ENCODE measurements at regions not wholly inside any gene's neighbourhood (a gene's known extent, or its start where the extent isn't known, plus 50 kb on each side); places are given as distances from the start of the nearest gene placed in this dataset.
"Not testable (repeated sequence)": the region's sequence is repeated elsewhere in the genome, so short reads cannot be mapped to it uniquely, and the experiment has no call there.

DNA sequence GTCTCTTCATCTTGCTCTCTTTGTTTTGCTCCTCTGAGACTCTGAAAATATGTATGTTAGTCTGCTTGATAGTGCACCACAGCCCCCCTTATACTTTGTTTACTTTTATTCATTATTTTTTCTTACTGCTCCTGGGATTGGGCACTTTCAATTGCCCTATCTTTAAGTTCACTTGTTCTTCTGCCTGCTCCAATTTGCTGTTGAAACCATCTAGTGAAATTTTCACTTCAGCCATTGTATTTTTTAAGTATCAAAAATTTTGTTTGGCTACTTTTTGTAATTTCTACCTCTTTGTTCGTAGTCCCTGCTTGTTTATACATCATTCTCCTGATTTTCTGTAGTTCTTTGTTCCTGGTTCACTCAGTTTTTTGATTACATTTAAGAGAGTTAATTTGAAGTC is 223.3 kb downstream of the SLC38A4 start:
- H3K27ac Mint-ChIP-seq, result no peak overlapping the region
- H3K4me1 Mint-ChIP-seq (ENCODE audit: low read depth), result no peaks in the 10 kb centered on the region
- H3K9me3 Mint-ChIP-seq (ENCODE audit: low read depth), result peaks cover 17% of the 10 kb centered on the region
- DNase-seq (ENCODE audit: low spot score, unreplicated experiment), result no peak
- H3K4me3 Mint-ChIP-seq (ENCODE audit: low read depth), result no peak overlapping the region
- no peaks in the 10 kb centered on the region for H3K27me3 Mint-ChIP-seq
- peaks cover 1% of the 10 kb centered on the region for H3K36me3 Mint-ChIP-seq (ENCODE audit: insufficient read depth)
- TF ChIP-seq, protein P1, sequence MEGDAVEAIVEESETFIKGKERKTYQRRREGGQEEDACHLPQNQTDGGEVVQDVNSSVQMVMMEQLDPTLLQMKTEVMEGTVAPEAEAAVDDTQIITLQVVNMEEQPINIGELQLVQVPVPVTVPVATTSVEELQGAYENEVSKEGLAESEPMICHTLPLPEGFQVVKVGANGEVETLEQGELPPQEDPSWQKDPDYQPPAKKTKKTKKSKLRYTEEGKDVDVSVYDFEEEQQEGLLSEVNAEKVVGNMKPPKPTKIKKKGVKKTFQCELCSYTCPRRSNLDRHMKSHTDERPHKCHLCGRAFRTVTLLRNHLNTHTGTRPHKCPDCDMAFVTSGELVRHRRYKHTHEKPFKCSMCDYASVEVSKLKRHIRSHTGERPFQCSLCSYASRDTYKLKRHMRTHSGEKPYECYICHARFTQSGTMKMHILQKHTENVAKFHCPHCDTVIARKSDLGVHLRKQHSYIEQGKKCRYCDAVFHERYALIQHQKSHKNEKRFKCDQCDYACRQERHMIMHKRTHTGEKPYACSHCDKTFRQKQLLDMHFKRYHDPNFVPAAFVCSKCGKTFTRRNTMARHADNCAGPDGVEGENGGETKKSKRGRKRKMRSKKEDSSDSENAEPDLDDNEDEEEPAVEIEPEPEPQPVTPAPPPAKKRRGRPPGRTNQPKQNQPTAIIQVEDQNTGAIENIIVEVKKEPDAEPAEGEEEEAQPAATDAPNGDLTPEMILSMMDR (IDR thresholded peaks at IDR 0.05; ENCODE audit: unreplicated experiment), result no peak

DNA sequence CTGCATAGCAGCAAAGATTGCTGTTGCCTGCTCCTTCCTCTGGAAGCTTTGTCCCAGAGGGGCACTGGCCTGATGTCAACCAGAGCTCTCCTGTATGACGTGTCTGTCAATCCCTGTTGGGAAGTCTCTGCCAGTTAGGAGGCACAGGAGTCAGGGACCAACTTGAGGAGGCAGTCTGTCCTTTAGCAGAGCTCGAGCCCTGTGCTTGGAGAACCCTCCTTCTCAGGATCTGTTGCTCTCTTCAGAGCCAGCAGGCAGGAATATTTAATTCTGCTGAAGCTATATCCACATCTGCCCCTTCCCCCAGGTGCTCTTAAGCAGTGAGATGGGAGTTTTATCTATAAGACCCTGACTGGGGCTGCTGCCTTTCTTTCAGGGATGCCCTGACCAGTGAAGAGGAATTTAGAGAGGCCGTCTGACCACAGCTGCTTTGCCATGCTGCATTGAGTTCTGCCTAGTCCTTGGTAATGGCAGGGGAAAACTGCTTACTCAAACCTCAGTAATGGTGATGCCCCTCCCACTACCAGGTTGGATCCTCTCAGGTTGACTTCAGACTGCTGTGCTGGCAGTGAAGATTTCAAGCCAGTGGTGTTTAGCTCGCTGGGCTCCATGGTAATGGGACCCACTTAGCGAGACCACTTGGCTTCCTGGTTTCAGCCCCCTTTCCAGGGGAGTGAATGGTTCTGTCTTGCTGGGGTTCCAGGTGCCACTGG is 218.6 kb upstream of the SLC38A2 start:
- Mint-ChIP-seq H3K4me3 (ENCODE audit: low read depth) (no peak overlapping the region), H3K27me3 (no peaks in the 10 kb centered on the region), H3K9me3 (ENCODE audit: low read depth) (peaks cover 33% of the 10 kb centered on the region), H3K4me1 (ENCODE audit: low read depth) (peaks cover 4% of the 10 kb centered on the region), H3K36me3 (ENCODE audit: insufficient read depth) (peaks cover 2% of the 10 kb centered on the region), H3K27ac (no peak overlapping the region)
- TF ChIP-seq, protein P1 (IDR thresholded peaks at IDR 0.05; ENCODE audit: unreplicated experiment), result no peak
- DNase-seq (ENCODE audit: low spot score, unreplicated experiment), result no peak

DNA sequence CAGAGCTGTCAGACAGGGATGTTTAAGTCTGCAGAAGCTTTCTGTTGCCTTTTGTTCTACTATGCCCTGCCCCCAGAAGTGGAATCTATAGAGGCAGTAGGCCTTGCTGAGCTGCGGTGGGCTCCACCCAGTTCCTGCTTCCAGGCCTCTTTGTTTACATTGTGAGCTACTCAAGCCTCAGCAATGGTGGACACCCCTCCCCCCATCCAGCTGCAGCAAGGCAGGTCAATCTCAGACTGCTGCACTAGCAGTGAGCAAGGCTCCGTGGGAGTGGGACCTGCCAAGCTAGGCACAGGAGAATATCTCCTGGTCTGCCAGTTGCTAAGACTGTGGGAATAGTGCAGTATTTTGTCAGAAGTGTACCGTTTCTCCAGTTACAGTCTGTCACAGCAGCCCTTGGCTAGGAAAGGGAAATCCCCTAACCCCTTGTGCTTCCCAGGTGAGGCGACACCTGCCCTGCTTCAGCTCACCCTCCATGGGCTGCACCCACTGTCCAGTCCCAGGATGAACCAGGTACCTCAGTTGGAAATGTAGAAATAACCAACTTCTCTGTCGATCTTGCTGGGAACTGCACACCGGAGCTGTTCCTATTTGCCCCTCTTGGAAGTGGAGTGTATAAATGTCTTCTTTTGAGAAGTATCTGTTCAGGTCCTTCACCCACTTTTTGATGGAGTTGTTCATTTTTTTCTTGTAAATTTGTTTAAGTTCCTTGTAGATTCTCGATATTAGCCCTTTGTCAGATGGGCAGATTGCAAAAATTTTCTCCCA is 213.5 kb upstream of the SLC38A2 start:
- Mint-ChIP-seq H3K4me1 (ENCODE audit: low read depth) (peaks cover 4% of the 10 kb centered on the region), H3K4me3 (ENCODE audit: low read depth) (no peak overlapping the region), H3K27ac (peak overlapping the region; percentile 29), H3K36me3 (ENCODE audit: insufficient read depth) (peaks cover 18% of the 10 kb centered on the region), H3K27me3 (no peaks in the 10 kb centered on the region), H3K9me3 (ENCODE audit: low read depth) (peaks cover 54% of the 10 kb centered on the region)
- no peak for DNase-seq (ENCODE audit: low spot score, unreplicated experiment)
- TF ChIP-seq, protein P1 (IDR thresholded peaks at IDR 0.05; ENCODE audit: unreplicated experiment), result no peak

DNA sequence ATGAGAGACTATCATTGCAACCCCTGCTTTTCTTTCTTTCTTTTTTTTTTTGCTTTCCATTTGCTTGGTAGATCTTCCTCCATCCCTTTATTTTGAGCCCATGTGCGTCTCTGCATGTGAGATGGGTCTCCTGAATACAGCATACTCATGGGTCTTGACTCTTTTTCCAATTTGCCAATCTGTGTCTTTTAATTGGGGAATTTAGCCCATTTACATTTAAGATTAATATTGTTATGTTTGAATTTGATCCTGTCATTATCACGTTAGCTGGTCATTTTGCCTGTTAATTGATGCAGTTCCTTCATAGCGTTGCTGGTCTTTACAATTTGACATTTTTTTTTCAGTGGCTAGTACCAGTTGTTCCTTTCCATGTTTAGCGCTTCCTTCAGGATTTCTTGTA is 211.5 kb upstream of the SLC38A2 start:
- not testable (repeated sequence) for H3K27me3 Mint-ChIP-seq; H3K27ac Mint-ChIP-seq; H3K4me1 Mint-ChIP-seq (ENCODE audit: low read depth); H3K4me3 Mint-ChIP-seq (ENCODE audit: low read depth); DNase-seq (ENCODE audit: low spot score, unreplicated experiment)
- H3K36me3 Mint-ChIP-seq (ENCODE audit: insufficient read depth), result peaks cover 18% of the 10 kb centered on the region
- peaks cover 52% of the 10 kb centered on the region for H3K9me3 Mint-ChIP-seq (ENCODE audit: low read depth)

DNA sequence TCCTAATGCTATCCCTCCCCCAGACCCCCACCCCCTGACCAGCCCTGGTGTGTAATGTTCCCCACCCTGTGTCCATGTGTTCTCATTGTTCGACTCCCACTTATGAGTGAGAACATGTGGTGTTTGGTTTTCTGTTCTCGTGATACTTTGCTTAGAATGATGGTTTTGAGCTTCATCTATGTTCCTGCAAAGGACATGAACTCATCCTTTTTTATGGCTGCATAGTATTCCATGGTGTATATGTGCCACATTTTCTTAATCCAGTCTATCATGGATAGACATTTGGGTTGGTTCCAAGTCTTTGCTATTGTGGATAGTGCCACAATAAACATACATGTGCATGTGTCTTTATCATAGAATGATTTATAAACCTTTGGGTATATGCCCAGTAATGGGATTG is 209.4 kb upstream of the SLC38A2 start:
- DNase-seq (ENCODE audit: low spot score, unreplicated experiment); H3K27ac Mint-ChIP-seq; H3K4me1 Mint-ChIP-seq (ENCODE audit: low read depth); H3K4me3 Mint-ChIP-seq (ENCODE audit: low read depth); H3K27me3 Mint-ChIP-seq: not testable (repeated sequence)
- H3K9me3 Mint-ChIP-seq (ENCODE audit: low read depth), result peaks cover 37% of the 10 kb centered on the region
- H3K36me3 Mint-ChIP-seq (ENCODE audit: insufficient read depth), result peaks cover 18% of the 10 kb centered on the region

- no peak overlapping the region for H3K4me3 Mint-ChIP-seq (ENCODE audit: low read depth)
- peaks cover 15% of the 10 kb centered on the region for H3K36me3 Mint-ChIP-seq (ENCODE audit: insufficient read depth)
- peaks cover 32% of the 10 kb centered on the region for H3K9me3 Mint-ChIP-seq (ENCODE audit: low read depth)
- TF ChIP-seq, protein P1 (IDR thresholded peaks at IDR 0.05; ENCODE audit: unreplicated experiment), result no peak
- H3K27ac Mint-ChIP-seq, result no peak overlapping the region
- H3K27me3 Mint-ChIP-seq, result no peaks in the 10 kb centered on the region
- no peaks in the 10 kb centered on the region for H3K4me1 Mint-ChIP-seq (ENCODE audit: low read depth)
- DNase-seq (ENCODE audit: low spot score, unreplicated experiment), result no peak
These were observed 207.9 kb upstream of the SLC38A2 start for GRCh38 chr12:46580445-46580844.

Measured in progenitor cell of endocrine pancreas (in vitro differentiated cells).